Right lobe of liver (tissue), 6 donors: ENCODE measurements at regions not wholly inside any gene's neighbourhood (a gene's known extent, or its start where the extent isn't known, plus 50 kb on each side); places are given as distances from the start of the nearest gene placed in this dataset.

Experiments used
- ATAC-seq, 4 donors: fragments of 200-7000 bp; cut with Tn5 transposase; one replicate each; pipeline ENCODE4 v1.9.1; 2020; ENCODE audit warnings: mild to moderate bottlenecking in 4 of 4, moderate library complexity in 4 of 4
- DNase-seq, 3 donors: peaks; one replicate each; pipeline ENCODE4 v3.0.0-alpha.2; 2020
- H3K27ac ChIP-seq, 3 donors: fragments of 200-600 bp; one replicate each; pipeline ENCODE4 v1.8.0; 2022
- H3K27me3 ChIP-seq, 2 donors: fragments of 200-600 bp; one replicate each; pipeline ENCODE4 v1.8.0; 2022
- H3K36me3 ChIP-seq, 4 donors: fragments of 200-600 bp; sonication (generic) in 1 of 4; one replicate each; pipeline versions ENCODE4 v1.5.1 to v1.8.0; 2017 to 2022; ENCODE audit warnings: control low read depth in 1 of 4
- H3K4me1 ChIP-seq, 4 donors: fragments of 200-600 bp; sonication (generic) in 1 of 4; one replicate each; pipeline versions ENCODE4 v1.5.1 to v1.8.0; 2017 to 2022; ENCODE audit warnings: control low read depth in 1 of 4
- H3K4me3 ChIP-seq, 3 donors: fragments of 200-600 bp; one replicate each; pipeline ENCODE4 v1.8.0; 2022
- H3K9me3 ChIP-seq, 4 donors: fragments of 200-600 bp; sonication (generic) in 1 of 4; one replicate each; pipeline versions ENCODE4 v1.5.1 to v1.8.0; 2017 to 2022; ENCODE audit warnings: control low read depth in 1 of 4
- POLR2A ChIP-seq: fragments of 450-650 bp; IDR thresholded peaks from one replicate; pipeline ENCODE4 v1.6.1; 2017; ENCODE audit warnings: antibody characterized with exemption, mild to moderate bottlenecking
- WGBS: methylation state at CpG from one replicate; pipeline ENCODE4 v1.1.6; 2018; ENCODE audit warnings: low coverage, low lambda C conversion rate; ENCODE audit not compliant: insufficient coverage; ENCODE audit errors: missing lambda C conversion rate; 5-methylcytosine and 5-hydroxymethylcytosine counted together
- intact Hi-C, 2 donors: fragments of 100-400 bp; cut with DNase I; formaldehyde crosslinking; loops; one replicate each; pipeline versions ENCODE4 v1.11.2 to v1.14.1; 2022
- TF ChIP-seq, protein P1 (sequence below), 4 donors: fragments of 200-600 bp in 3 of 4; fragments of 450-650 bp in 1 of 4; IDR thresholded peaks; one replicate each; pipeline versions ENCODE4 v1.5.1 to v1.8.0; 2016 to 2022; ENCODE audit warnings: antibody characterized with exemption in 4 of 4, mild to moderate bottlenecking in 2 of 4
- donor health status: DM: no; HTN: yes; CAD: no.
- donor health status: DM: no; HTN: no; CAD: no.
- donor health status: DM: no; HTN: no; CAD: no.
- donor health status: DM: no; HTN: yes; CAD: no.
- donor health status: DM: no; HTN: yes; CAD: no.

GRCh38 chr3:22495791-22496190, 707.3 kb upstream of the UBE2E2 start:
- Histone ChIP-seq H3K27ac (no peak overlapping the region), H3K36me3 (no peaks in the 10 kb centered on the region), H3K9me3 (no peaks in the 10 kb centered on the region), H3K4me1 (no peaks in the 10 kb centered on the region), H3K4me3 (no peak overlapping the region), H3K27me3 (no peaks in the 10 kb centered on the region)
- WGBS, result 11% methylated on average over 1 of the region's 1 CpG
- intact Hi-C loops, result no loop called here
- ATAC-seq (no peak), DNase-seq (no peak)
- no peak for TF ChIP-seq POLR2A
- TF ChIP-seq, protein P1, sequence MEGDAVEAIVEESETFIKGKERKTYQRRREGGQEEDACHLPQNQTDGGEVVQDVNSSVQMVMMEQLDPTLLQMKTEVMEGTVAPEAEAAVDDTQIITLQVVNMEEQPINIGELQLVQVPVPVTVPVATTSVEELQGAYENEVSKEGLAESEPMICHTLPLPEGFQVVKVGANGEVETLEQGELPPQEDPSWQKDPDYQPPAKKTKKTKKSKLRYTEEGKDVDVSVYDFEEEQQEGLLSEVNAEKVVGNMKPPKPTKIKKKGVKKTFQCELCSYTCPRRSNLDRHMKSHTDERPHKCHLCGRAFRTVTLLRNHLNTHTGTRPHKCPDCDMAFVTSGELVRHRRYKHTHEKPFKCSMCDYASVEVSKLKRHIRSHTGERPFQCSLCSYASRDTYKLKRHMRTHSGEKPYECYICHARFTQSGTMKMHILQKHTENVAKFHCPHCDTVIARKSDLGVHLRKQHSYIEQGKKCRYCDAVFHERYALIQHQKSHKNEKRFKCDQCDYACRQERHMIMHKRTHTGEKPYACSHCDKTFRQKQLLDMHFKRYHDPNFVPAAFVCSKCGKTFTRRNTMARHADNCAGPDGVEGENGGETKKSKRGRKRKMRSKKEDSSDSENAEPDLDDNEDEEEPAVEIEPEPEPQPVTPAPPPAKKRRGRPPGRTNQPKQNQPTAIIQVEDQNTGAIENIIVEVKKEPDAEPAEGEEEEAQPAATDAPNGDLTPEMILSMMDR (IDR thresholded peaks at IDR 0.05), result no peak

DNA sequence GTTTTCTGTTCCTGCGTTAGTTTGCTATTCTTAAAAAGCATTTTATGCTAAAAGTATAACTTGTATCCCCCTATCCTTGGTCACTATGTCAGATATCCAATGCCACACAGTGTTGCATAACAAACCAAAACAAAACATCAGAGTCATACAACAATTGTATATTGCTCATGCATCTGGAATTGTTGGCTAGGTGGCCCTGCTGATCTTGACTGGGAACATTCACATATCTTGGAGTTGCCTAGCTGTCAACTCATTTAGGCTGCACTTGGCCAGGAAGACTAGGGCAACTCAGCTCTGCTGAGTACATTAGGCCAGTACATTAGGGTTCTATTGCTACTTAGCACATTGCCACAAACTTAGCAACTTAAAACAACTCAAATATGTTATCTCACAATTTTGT, 706.5 kb upstream of the UBE2E2 start:
- H3K27me3 ChIP-seq, result no peaks in the 10 kb centered on the region
- intact Hi-C loops, result no loop called here
- 75% methylated on average over 1 of the region's 1 CpG for WGBS
- H3K4me1 ChIP-seq, result no peaks in the 10 kb centered on the region
- no peaks in the 10 kb centered on the region for H3K9me3 ChIP-seq
- no peak for DNase-seq
- H3K27ac ChIP-seq, result no peak overlapping the region
- no peaks in the 10 kb centered on the region for H3K36me3 ChIP-seq
- no peak overlapping the region for H3K4me3 ChIP-seq
- TF ChIP-seq, protein P1 (IDR thresholded peaks at IDR 0.05), result no peak
- TF ChIP-seq POLR2A, result no peak
- no peak for ATAC-seq

DNA sequence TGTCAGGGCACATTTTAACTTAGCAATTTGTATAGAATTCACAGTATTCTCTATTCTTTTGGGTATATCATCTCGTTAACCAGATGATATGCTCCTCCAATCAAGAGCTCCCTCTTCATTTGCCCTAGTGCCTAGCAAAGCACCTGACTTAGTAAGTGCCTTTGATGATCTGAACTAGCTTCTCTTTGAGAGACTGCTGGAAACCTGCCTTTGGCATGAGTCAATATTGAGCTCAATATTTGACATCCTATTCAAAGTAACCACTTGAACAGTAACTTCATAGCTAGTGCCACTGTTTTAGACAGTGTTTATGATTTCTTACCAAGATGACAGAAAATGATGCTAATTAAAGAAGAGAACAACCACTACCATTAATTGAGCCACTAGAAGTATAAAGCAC, 696.3 kb upstream of the UBE2E2 start:
- ATAC-seq, result no peak
- 6% methylated on average over 1 of the region's 1 CpG for WGBS
- DNase-seq, result no peak
- no peak overlapping the region for H3K27ac ChIP-seq
- H3K4me3 ChIP-seq, result no peak overlapping the region
- intact Hi-C loops, result no loop called here
- H3K4me1 ChIP-seq, result no peaks in the 10 kb centered on the region
- no peak for TF ChIP-seq POLR2A
- TF ChIP-seq, protein P1 (IDR thresholded peaks at IDR 0.05), result no peak
- no peaks in the 10 kb centered on the region for H3K27me3 ChIP-seq
- H3K36me3 ChIP-seq, result no peaks in the 10 kb centered on the region
- H3K9me3 ChIP-seq, result no peaks in the 10 kb centered on the region

- H3K27me3 ChIP-seq, result no peaks in the 10 kb centered on the region
- intact Hi-C loops, result no loop called here
- H3K36me3 ChIP-seq, result no peaks in the 10 kb centered on the region
- DNase-seq (no peak), ATAC-seq (no peak)
- no peaks in the 10 kb centered on the region for H3K9me3 ChIP-seq
- H3K27ac ChIP-seq, result no peak overlapping the region
- no peak overlapping the region for H3K4me3 ChIP-seq
- TF ChIP-seq, protein P1 (IDR thresholded peaks at IDR 0.05), result no peak
- no peak for TF ChIP-seq POLR2A
- H3K4me1 ChIP-seq, result no peaks in the 10 kb centered on the region
Observed at GRCh38 chr3:22507709-22508108, 695.4 kb upstream of the UBE2E2 start.

- no peak overlapping the region for H3K4me3 ChIP-seq
- WGBS, result 60% methylated on average over 3 of the region's 3 CpGs
- no peaks in the 10 kb centered on the region for H3K4me1 ChIP-seq
- intact Hi-C loops, result no loop called here
- no peak overlapping the region for H3K27ac ChIP-seq
- H3K9me3 ChIP-seq, result no peaks in the 10 kb centered on the region
- DNase-seq (no peak), ATAC-seq (no peak)
- no peaks in the 10 kb centered on the region for H3K27me3 ChIP-seq
- TF ChIP-seq, protein P1 (IDR thresholded peaks at IDR 0.05), result no peak
- no peak for TF ChIP-seq POLR2A
- no peaks in the 10 kb centered on the region for H3K36me3 ChIP-seq
Observed at GRCh38 chr3:22523925-22524324, 679.2 kb upstream of the UBE2E2 start.
